MM.1S (cell line): ENCODE measurements at regions not wholly inside any gene's neighbourhood (a gene's known extent, or its start where the extent isn't known, plus 50 kb on each side); places are given as distances from the start of the nearest gene placed in this dataset.

Experiments
- CTCF ChIP-seq: fragments of 300-600 bp; sonication (generic); IDR thresholded peaks from 2 replicates; pipeline ENCODE4 v1.5.1; 2016; ENCODE audit warnings: antibody characterized with exemption, low read length, mixed read lengths
- EZH2phosphoT487 ChIP-seq: fragments of 300-600 bp; sonication (generic); IDR thresholded peaks from 2 replicates; pipeline ENCODE4 v1.6.1; 2018; ENCODE audit warnings: antibody characterized with exemption, low read length

GRCh38 chr17:36842231-36842819 lies 95.0 kb upstream of the LHX1 start:
- TF ChIP-seq EZH2phosphoT487 (no peak), CTCF (no peak)
